AG04449 (cell line): ENCODE measurements at regions not wholly inside any gene's neighbourhood (a gene's known extent, or its start where the extent isn't known, plus 50 kb on each side); places are given as distances from the start of the nearest gene placed in this dataset.

ENCODE experiments used
- CTCF ChIA-PET: fragments of 350-600 bp; formaldehyde crosslinking; extraction: SDS; loops from one replicate; lab custom pipeline; 2021; ENCODE audit warnings: antibody characterized with exemption; lab: Yijun Ruan, JAX
- POLR2A ChIA-PET: fragments of 400-600, 350-600 bp; formaldehyde crosslinking; extraction: SDS; loops from one replicate; lab custom pipeline; 2020; ENCODE audit warnings: antibody characterized with exemption, inconsistent platforms; lab: Yijun Ruan, JAX
- DNase-seq: peaks from one replicate; pipeline ENCODE4 v3.0.0-alpha.2; 2010; ENCODE audit warnings: low read depth, low spot score
- H3K4me3 ChIP-seq: 2 replicates; pipeline ENCODE4 v1.5.1; 2011; ENCODE audit warnings: low read depth, mild to moderate bottlenecking, control low read depth, low read length
- TF ChIP-seq, protein P1 (sequence below): IDR thresholded peaks from one replicate; pipeline ENCODE4 v1.5.1; 2011; ENCODE audit warnings: mild to moderate bottlenecking, moderate library complexity, low read length, control low read depth, inconsistent platforms; ENCODE audit not compliant: insufficient read depth; ENCODE audit errors: missing control alignments

DNA sequence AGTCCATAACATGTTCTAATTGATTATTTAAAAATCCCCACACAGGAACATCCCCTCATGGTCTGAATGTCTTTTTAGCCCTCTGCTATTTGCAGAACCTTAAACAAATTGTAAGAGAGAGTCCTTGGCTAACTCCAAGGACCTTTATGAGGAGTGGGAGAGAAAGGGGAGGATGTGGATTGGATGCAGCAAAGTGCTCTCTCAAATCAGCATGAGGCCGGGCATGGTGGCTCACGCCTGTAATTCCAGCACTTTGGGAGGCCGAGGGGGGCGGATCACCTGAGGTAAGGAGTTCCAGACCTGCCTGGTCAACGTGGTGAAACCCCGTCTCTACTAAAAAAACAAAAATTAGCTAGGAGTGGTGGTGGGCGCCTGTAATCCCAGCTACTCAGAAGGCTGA lies 154.8 kb downstream of the TGFB2 start:
- H3K4me3 ChIP-seq = no peak overlapping the region
- TF ChIP-seq, protein P1, sequence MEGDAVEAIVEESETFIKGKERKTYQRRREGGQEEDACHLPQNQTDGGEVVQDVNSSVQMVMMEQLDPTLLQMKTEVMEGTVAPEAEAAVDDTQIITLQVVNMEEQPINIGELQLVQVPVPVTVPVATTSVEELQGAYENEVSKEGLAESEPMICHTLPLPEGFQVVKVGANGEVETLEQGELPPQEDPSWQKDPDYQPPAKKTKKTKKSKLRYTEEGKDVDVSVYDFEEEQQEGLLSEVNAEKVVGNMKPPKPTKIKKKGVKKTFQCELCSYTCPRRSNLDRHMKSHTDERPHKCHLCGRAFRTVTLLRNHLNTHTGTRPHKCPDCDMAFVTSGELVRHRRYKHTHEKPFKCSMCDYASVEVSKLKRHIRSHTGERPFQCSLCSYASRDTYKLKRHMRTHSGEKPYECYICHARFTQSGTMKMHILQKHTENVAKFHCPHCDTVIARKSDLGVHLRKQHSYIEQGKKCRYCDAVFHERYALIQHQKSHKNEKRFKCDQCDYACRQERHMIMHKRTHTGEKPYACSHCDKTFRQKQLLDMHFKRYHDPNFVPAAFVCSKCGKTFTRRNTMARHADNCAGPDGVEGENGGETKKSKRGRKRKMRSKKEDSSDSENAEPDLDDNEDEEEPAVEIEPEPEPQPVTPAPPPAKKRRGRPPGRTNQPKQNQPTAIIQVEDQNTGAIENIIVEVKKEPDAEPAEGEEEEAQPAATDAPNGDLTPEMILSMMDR = no peak
- POLR2A ChIA-PET = interaction anchor here (3.2 to 3.3 kb wide), 2 partner anchors 19 to 154 kb away, joined by 13 to 18 read pairs; partner anchors contain the start of gene TGFB2
- DNase-seq = no peak
- CTCF ChIA-PET = interaction anchor here (1.3 to 2.6 kb wide), 2 partner anchors 17 to 22 kb away, joined by 4 to 9 read pairs; no protein-coding TSS in a partner anchor

DNA sequence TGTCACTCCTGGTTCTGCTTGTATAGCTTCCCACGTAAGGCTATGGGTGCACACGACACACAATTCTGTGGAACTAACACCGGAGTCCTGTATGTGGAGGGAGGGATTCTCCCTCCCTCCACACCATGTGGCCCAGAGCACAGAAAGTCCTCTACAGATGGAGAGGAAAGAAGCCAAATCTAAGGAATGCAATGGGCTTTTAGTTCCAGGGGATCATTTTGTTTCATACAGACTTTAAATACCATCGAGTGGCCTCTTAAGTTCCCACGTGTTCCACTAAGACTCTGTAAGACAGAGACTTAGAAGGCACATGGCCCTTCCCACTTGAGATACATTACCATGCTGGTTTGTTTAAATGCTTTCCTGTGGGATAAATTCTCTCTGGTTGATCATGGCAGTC lies 156.0 kb downstream of the TGFB2 start:
- no peak overlapping the region for H3K4me3 ChIP-seq
- TF ChIP-seq, protein P1 = no peak
- no peak for DNase-seq
- CTCF ChIA-PET = no interaction called here
- POLR2A ChIA-PET = no interaction called here

DNA sequence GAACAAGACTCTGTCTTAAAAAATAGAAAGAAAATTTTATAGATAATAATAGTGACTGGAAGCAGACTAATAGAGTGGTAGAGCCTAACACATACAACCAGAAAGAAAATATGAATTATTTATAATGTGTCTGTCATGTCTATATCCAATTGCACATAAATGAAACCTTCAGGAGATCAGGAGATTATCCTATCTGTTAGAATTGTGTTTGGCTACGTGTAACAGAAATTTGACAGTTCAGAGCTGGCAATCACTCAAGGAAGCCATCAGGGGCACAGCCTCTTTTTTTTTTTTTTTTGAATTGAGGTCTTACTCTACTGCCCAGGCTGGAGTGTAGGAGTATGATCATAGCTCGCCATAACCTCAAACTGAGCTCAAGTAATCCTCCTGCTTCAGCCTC lies 157.2 kb downstream of the TGFB2 start:
- DNase-seq = no peak
- TF ChIP-seq, protein P1 = no peak
- CTCF ChIA-PET = interaction anchor here (1.1 to 2.2 kb wide), 2 partner anchors 14 to 18 kb away, joined by 4 to 7 read pairs; no protein-coding TSS in a partner anchor
- H3K4me3 ChIP-seq = no peak overlapping the region
- POLR2A ChIA-PET = interaction anchor here (0.8 kb wide), 1 partner anchor 112 kb away, joined by 3 read pairs; no protein-coding TSS in a partner anchor

DNA sequence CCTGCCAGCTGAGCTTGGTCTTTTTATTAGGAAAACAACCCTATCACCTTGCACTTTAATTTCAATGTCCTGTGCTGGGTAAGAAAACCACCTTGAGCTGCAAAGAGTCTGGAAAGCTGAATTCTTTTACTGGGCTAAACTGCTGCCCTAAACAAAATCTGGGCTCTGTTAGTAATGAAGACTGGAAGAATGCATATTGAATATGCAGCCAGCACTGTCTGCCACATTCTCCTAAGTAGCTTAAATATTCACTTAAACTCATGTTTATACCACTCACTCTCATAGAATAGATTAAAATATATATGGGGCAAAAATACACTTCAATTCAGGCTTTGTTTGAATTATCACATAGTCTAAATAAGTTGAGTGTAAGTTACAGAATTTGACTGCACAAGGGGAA lies 158.0 kb downstream of the TGFB2 start:
- ChIA-PET POLR2A (no interaction called here), CTCF (interaction anchor here (1.1 to 2.2 kb wide), 2 partner anchors 13 to 17 kb away, joined by 4 to 7 read pairs; no protein-coding TSS in a partner anchor)
- DNase-seq = no peak
- H3K4me3 ChIP-seq = no peak overlapping the region
- TF ChIP-seq, protein P1 = no peak

DNA sequence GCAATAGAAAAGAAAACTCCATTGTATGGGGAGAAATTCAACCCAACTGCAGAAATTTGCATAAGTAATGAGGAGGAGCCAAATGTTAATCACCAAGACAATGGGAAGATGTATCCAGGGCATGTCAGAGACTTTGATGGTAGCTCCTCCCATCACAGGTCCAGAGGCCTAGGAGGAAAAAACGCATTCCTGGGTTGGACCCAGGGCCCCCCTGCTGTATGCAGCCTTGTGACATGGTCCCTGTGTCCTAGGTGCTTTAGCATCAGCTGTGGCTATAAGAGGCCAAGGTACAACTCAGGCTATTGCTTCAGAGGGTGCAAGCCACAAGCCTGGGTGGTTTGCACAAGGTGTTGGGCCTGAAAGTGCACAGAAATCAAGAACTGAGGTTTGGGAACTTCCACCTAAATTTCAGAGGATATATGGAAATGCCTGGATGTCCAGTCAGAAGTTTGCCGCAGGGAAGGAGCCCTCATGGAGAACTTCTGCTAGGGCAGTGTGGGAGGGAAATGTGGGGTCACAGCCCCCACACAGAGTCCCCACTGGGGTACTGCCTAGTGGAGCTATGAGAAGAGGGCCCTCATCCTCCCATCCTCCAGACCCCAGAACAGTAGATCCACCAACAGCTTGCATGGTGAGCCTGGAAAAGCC lies 162.3 kb downstream of the TGFB2 start:
- CTCF ChIA-PET = no interaction called here
- POLR2A ChIA-PET = no interaction called here
- TF ChIP-seq, protein P1 = no peak
- no peak for DNase-seq
- no peak overlapping the region for H3K4me3 ChIP-seq

DNA sequence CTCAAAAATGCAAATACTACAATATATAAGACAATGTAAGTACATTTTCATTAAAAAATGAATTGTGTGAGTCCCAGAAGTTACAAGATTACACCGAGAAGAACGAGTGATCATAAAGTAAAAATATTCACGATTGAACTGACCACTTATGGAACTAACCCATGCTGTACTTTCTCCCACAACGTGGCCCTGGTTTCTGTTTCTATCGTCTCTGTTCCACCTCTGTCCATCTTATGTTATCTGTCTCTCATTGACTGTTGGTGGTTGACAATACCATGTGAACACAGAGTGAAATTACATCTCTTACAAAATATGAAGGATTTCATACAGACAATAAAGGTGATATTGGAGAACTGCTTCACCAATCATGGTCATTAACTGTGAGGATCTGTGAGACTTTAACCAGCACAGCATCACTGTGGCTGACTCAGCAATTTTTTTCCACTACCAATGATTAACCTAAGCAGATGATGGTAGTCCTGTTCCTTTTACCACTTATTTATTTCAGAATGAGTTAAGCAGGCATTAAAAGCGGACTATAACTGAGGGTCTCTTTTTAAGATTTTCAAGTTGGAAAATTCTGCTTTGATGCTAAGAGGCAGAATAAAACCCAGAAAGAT lies 165.1 kb downstream of the TGFB2 start:
- POLR2A ChIA-PET = no interaction called here
- CTCF ChIA-PET = no interaction called here
- TF ChIP-seq, protein P1 = no peak
- no peak overlapping the region for H3K4me3 ChIP-seq
- no peak for DNase-seq
